ENCODE measurements at regions not wholly inside any gene's neighbourhood (a gene's known extent, or its start where the extent isn't known, plus 50 kb on each side); places are given as distances from the start of the nearest gene placed in this dataset.

DNA sequence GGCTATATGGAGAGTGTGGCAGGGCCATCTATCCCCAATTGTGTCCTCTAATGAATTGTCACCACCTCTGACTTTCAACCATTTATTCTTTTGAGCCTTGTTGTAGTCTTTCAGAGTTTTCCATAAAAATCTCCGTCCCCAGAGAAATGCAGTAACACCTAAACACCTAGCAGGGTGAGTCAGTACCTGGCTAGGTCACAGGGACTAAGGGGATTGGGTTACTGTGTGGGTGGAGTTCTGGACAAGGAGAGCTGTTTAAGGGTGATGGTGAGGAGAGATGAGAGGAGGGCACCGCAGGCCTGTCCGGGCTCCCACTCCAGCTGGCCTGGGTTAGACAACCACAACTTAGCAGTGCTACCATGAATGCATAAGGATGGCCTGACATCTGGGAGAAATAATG, 186.2 kb upstream of the LYZL1 start:
- TF ChIP-seq POLR2A (IDR thresholded peaks at IDR 0.05) (no peak), CTCF (IDR thresholded peaks at IDR 0.05) (no peak)
